HepG2 (cell line): ENCODE measurements at regions not wholly inside any gene's neighbourhood (a gene's known extent, or its start where the extent isn't known, plus 50 kb on each side); places are given as distances from the start of the nearest gene placed in this dataset.
"Not testable (repeated sequence)": the region's sequence is repeated elsewhere in the genome, so short reads cannot be mapped to it uniquely, and the experiment has no call there.

Experiments used
- ATAC-seq: fragments of 200-7000 bp; cut with Tn5 transposase; 3 replicates; pipeline ENCODE4 v1.9.1; 2020; ENCODE audit warnings: mild to moderate bottlenecking, moderate library complexity
- BruUV-seq: library from RNA; stranded (reverse); fragments of 400-500 nt; replicated peaks from 2 replicates; lab custom pipeline; 2021; lab: Mats Ljungman, UMichigan
- CTCF ChIA-PET: fragments of 300-600 bp; formaldehyde crosslinking; extraction: SDS; loops from one replicate; lab custom pipeline; 2021; ENCODE audit warnings: low total read pairs, inconsistent platforms, low intra/inter-chr PET ratio; lab: Yijun Ruan, JAX
- POLR2A ChIA-PET: fragments of 350-600 bp; sonication (Branson Sonifier 250); formaldehyde crosslinking; loops from one replicate; lab custom pipeline; 2020; ENCODE audit warnings: antibody characterized with exemption, inconsistent platforms; lab: Yijun Ruan, JAX
- DNase-seq: peaks from one replicate; pipeline ENCODE4 v3.0.0-alpha.2; 2015; ENCODE audit warnings: low spot score
- FAIRE-seq: peaks from 3 replicates; lab custom pipeline; 2011; peaks lifted over from hg19 to GRCh38; lab: Jason Lieb, UNC
- H2AFZ ChIP-seq: one replicate; pipeline ENCODE4 v1.6.1; 2011; ENCODE audit warnings: low read length, inconsistent platforms
- H3K27ac ChIP-seq: fragments of 300-600 bp; 3 replicates; pipeline ENCODE4 v1.8.0; 2011; ENCODE audit warnings: mixed run types, mild to moderate bottlenecking, mixed read lengths, low read length, inconsistent platforms; ENCODE audit not compliant: insufficient read depth; ENCODE audit errors: extremely low read length
- H3K27me3 ChIP-seq, 2 experiments: fragments of 200-600 bp in 1 of 2; 2 replicates in 1 of 2; 3 replicates in 1 of 2; pipeline versions ENCODE4 v1.6.0 to v1.8.0; 2011; ENCODE audit warnings: low read length in 2 of 2, mild to moderate bottlenecking in 2 of 2, moderate library complexity in 2 of 2, inconsistent platforms in 1 of 2; ENCODE audit not compliant: insufficient read depth in 2 of 2, control insufficient read depth in 1 of 2
- H3K36me3 ChIP-seq, 2 experiments: fragments of 200-600 bp in 1 of 2; replicated peaks in 1 of 2; 2 replicates in 1 of 2; 3 replicates in 1 of 2; pipeline versions ENCODE4 v1.5.1 to v1.8.0; 2011; ENCODE audit warnings: low read length in 2 of 2, inconsistent platforms in 1 of 2; ENCODE audit not compliant: insufficient read depth in 2 of 2, control insufficient read depth in 1 of 2
- H3K4me1 ChIP-seq: 2 replicates; pipeline ENCODE4 v1.5.1; 2012; ENCODE audit warnings: low read length, inconsistent platforms; ENCODE audit not compliant: insufficient read depth
- H3K4me2 ChIP-seq: 2 replicates; pipeline ENCODE4 v1.6.0; 2011; ENCODE audit warnings: low read depth, low read length, inconsistent platforms
- H3K4me3 ChIP-seq, 3 experiments: fragments of 200-600 bp in 1 of 3; sonication (generic), shearing (Covaris generic) in 1 of 3; replicated peaks in 1 of 3; 2 replicates each; pipeline ENCODE4 v1.5.1; 2011 to 2016; ENCODE audit warnings: low read length in 3 of 3, inconsistent platforms in 2 of 3, low read depth in 2 of 3, mild to moderate bottlenecking in 2 of 3, control low read depth in 1 of 3, mixed read lengths in 1 of 3; ENCODE audit not compliant: insufficient read depth in 1 of 3
- H3K79me2 ChIP-seq: one replicate; pipeline ENCODE4 v1.6.1; 2011; ENCODE audit warnings: low read length, inconsistent platforms; ENCODE audit not compliant: insufficient read depth
- H3K9ac ChIP-seq: 2 replicates; pipeline ENCODE4 v1.6.0; 2011; ENCODE audit warnings: mild to moderate bottlenecking, low read depth, low read length, inconsistent platforms; ENCODE audit not compliant: insufficient read depth
- H3K9me3 ChIP-seq: 2 replicates; pipeline ENCODE4 v1.5.1; 2012; ENCODE audit warnings: mild to moderate bottlenecking, low read length
- H4K20me1 ChIP-seq: 2 replicates; pipeline ENCODE4 v1.6.0; 2011; ENCODE audit warnings: inconsistent platforms, mild to moderate bottlenecking, low read length, moderate library complexity; ENCODE audit not compliant: insufficient read depth
- CTCF ChIP-seq: sonication (generic); formaldehyde crosslinking; IDR thresholded peaks from 2 replicates; pipeline ENCODE4 v1.5.0; 2020; ENCODE audit warnings: mild to moderate bottlenecking, missing genetic modification reagents, moderate library complexity
- FOSL2 ChIP-seq: sonication (generic); formaldehyde crosslinking; IDR thresholded peaks from 2 replicates; pipeline ENCODE4 v1.4.0; 2020; ENCODE audit warnings: missing genetic modification reagents
- FOXK1 ChIP-seq: sonication (generic); formaldehyde crosslinking; IDR thresholded peaks from 2 replicates; pipeline ENCODE4 v1.4.0; 2020; ENCODE audit warnings: low read depth, missing genetic modification reagents, borderline replicate concordance
- RAD21 ChIP-seq: fragments of 450-650 bp; formaldehyde crosslinking; IDR thresholded peaks from 2 replicates; pipeline ENCODE4 v1.5.0; 2020; ENCODE audit warnings: mild to moderate bottlenecking
- RELA ChIP-seq: sonication (generic); formaldehyde crosslinking; IDR thresholded peaks from 2 replicates; pipeline ENCODE4 v1.4.0; 2020; ENCODE audit warnings: missing genetic modification reagents
- SMC3 ChIP-seq: IDR thresholded peaks from 2 replicates; pipeline ENCODE4 v1.6.1; 2011; ENCODE audit warnings: low read length, improper control_type of control experiment
- STAG1 ChIP-seq: sonication (generic); formaldehyde crosslinking; IDR thresholded peaks from 2 replicates; pipeline ENCODE4 v1.4.0; 2020; ENCODE audit warnings: missing genetic modification reagents
- TFDP1 ChIP-seq: IDR thresholded peaks from 2 replicates; pipeline ENCODE4 v1.6.1; 2016; ENCODE audit warnings: missing compliant biosample characterization, missing genetic modification reagents, borderline replicate concordance
- TFDP2 ChIP-seq: sonication (generic); formaldehyde crosslinking; IDR thresholded peaks from 2 replicates; pipeline ENCODE4 v1.4.0; 2020; ENCODE audit warnings: missing genetic modification reagents
- ZNF263 ChIP-seq: sonication (generic); formaldehyde crosslinking; IDR thresholded peaks from 2 replicates; pipeline ENCODE4 v1.4.0; 2020; ENCODE audit warnings: missing genetic modification reagents
- WGBS: methylation state at CpG from one replicate; pipeline ENCODE4 v1.1.6; 2017; ENCODE audit warnings: low lambda C conversion rate; 5-methylcytosine and 5-hydroxymethylcytosine counted together
- in situ Hi-C: cut with HindIII; loops from 2 replicates; pipeline ENCODE4 v1.10.0; 2017; ENCODE audit warnings: low pct_unique_long_range_greater_than_20kb; ENCODE audit not compliant: extremely low pct_ligation_motif_present
- intact Hi-C: fragments of 100-400 bp; cut with micrococcal nuclease; formaldehyde crosslinking; loops from one replicate; pipeline ENCODE4 v1.10.0; 2022; ENCODE audit not compliant: unreplicated experiment

DNA sequence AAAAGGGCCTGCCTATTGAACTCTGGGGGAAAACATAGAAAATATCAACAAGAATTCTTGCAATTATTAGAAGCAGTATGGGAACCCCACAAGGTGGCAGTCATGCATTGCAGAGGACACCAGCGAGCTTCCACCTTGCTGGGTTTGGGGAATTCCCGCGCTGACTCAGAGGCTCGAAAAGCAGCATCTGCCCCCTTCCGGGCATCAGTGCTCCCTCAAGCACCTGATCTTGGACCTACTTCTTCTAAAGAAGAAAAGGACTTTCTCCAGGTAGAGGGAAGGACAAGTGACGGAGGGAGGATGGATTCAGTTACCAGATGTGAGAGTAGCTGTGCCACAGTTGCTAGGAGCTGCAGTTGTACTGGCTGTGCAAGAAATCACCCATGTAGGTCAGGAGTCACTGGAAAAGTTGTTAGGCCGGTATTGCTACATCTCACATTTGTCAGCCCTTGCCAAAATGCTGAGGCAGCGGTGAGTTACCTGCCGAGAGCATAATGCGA is 415.7 kb downstream of the DIRAS2 start:
- H3K4me3 ChIP-seq, FAIRE-seq, H3K4me2 ChIP-seq, H3K27me3 ChIP-seq, BruUV-seq, H3K9me3 ChIP-seq, H4K20me1 ChIP-seq, H3K9ac ChIP-seq, H3K27ac ChIP-seq, H3K79me2 ChIP-seq, H3K36me3 ChIP-seq, H2AFZ ChIP-seq, POLR2A ChIA-PET, ATAC-seq, H3K4me1 ChIP-seq: not testable (repeated sequence)
- CTCF ChIA-PET: interaction anchor here (1.1 to 1.4 kb wide), 3 partner anchors 85 to 644 kb away, joined by 3 to 8 read pairs (median 3); no protein-coding TSS in a partner anchor
- TF ChIP-seq RELA (CRISPR knock-in tag) (0 out of 2 replicates have a peak, but pooled peaks have one; percentile 82), FOXK1 (CRISPR knock-in tag) (peak; percentile 14; the same call in 1 of the 2 replicates), SMC3 (peak; percentile 58; the same call in 1 of the 2 replicates), FOSL2 (peak; percentile 76), ZNF263 (CRISPR knock-in tag) (peak; percentile 46; the same call in 1 of the 2 replicates), TFDP2 (CRISPR knock-in tag) (peak; percentile 64), TFDP1 (peak; percentile 57; the same call in 1 of the 2 replicates), CTCF (CRISPR knock-in tag) (peak; percentile 70), RAD21 (peak; percentile 68), STAG1 (peak; percentile 82)
- WGBS: 13% methylated on average over 5 of the region's 10 CpGs
- in situ Hi-C loops: loop anchor here (25.0 kb wide), 1 partner anchor 635 kb away; no protein-coding TSS in a partner anchor
- intact Hi-C loops: loop anchor here (5.0 kb wide), 1 partner anchor 530 kb away; no protein-coding TSS in a partner anchor
- DNase-seq: peak; percentile 29

GRCh38 chr9:90233081-90233480 is 409.5 kb downstream of the DIRAS2 start:
- H3K4me3 ChIP-seq, H3K9me3 ChIP-seq, CTCF ChIA-PET, ATAC-seq, H2AFZ ChIP-seq, H3K79me2 ChIP-seq, H3K9ac ChIP-seq, BruUV-seq, POLR2A ChIA-PET, FAIRE-seq, H3K27me3 ChIP-seq, H3K4me2 ChIP-seq, H3K4me1 ChIP-seq, H4K20me1 ChIP-seq, intact Hi-C loops, H3K36me3 ChIP-seq, H3K27ac ChIP-seq, DNase-seq: not testable (repeated sequence)
- in situ Hi-C loops: loop anchor here (25.0 kb wide), 1 partner anchor 629 kb away; no protein-coding TSS in a partner anchor
- WGBS: 2% methylated on average over 4 of the region's 4 CpGs
